Right cardiac atrium (tissue), 5 donors: ENCODE measurements at regions not wholly inside any gene's neighbourhood (a gene's known extent, or its start where the extent isn't known, plus 50 kb on each side); places are given as distances from the start of the nearest gene placed in this dataset.
"Not testable (repeated sequence)": the region's sequence is repeated elsewhere in the genome, so short reads cannot be mapped to it uniquely, and the experiment has no call there.

Experiments
- ATAC-seq, 2 donors: fragments of 200-7000 bp; cut with Tn5 transposase; one replicate each; pipeline versions ENCODE4 v1.8.0 to v1.9.1; 2020; ENCODE audit warnings: moderate library complexity in 2 of 2, mild to moderate bottlenecking in 1 of 2
- DNase-seq, 3 donors: peaks; one replicate each; pipeline ENCODE4 v3.0.0-alpha.2; 2020
- H3K27ac ChIP-seq: one replicate; pipeline ENCODE4 v1.5.1; 2013; ENCODE audit warnings: mild to moderate bottlenecking, low read length, control low read depth, moderate library complexity
- H3K27me3 ChIP-seq: one replicate; pipeline ENCODE4 v1.6.1; 2013; ENCODE audit not compliant: control insufficient read depth, insufficient read depth
- H3K4me1 ChIP-seq: one replicate; pipeline ENCODE4 v1.6.1; 2013; ENCODE audit warnings: low read length; ENCODE audit not compliant: control insufficient read depth, insufficient read depth
- H3K4me3 ChIP-seq: one replicate; pipeline ENCODE4 v1.5.1; 2013; ENCODE audit warnings: low read length, control low read depth
- H3K9me3 ChIP-seq: one replicate; pipeline ENCODE4 v1.6.1; 2013; ENCODE audit warnings: low read length; ENCODE audit not compliant: control insufficient read depth
- WGBS: extraction: QIAGEN DNeasy Blood & Tissue Kit; methylation state at CpG from one replicate; pipeline ENCODE4 v1.1.7; 2013; 5-methylcytosine and 5-hydroxymethylcytosine counted together
- intact Hi-C, 4 donors: fragments of 100-400 bp; cut with DNase I; formaldehyde crosslinking; loops; one replicate each; pipeline versions ENCODE4 v1.11.0 to v1.14.0; 2022 to 2023
- donor health status: healthy with polysubstance abuse.
- donor health status: DM: no; HTN: yes; CAD: no.
- donor health status: DM: no; HTN: no; CAD: no.
- donor health status: DM: no; HTN: yes; CAD: no; lungs with severe emphysema.
- donor health status: DM: yes; HTN: yes; CAD: no.

DNA sequence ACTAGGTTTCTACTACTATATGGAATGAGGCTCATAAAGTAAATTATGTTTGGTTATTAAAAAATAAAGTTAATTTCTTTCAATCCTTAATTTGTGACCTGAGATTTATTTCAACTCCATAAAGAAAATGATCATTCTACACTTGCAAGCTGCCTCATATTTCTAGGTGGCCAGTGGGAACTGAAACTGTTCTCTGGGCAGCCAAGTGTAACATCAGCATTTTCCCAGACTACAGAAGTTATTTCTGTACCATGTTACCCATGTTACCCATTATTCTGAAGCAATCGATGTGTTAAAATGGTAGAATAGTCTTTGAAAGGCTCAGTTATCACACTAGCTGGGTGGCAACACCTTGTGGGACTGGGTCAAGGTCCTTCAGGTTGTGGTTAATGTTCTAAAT, 139.3 kb upstream of the FBXO11 start:
- no peaks in the 10 kb centered on the region for H3K27me3 ChIP-seq
- 79% methylated on average over 1 of the region's 1 CpG for WGBS
- H3K4me3 ChIP-seq, result no peak overlapping the region
- H3K27ac ChIP-seq, result no peak overlapping the region
- no peaks in the 10 kb centered on the region for H3K9me3 ChIP-seq
- H3K4me1 ChIP-seq, result no peaks in the 10 kb centered on the region
- ATAC-seq, result no peak
- intact Hi-C loops, result no loop called here
- DNase-seq, result no peak

DNA sequence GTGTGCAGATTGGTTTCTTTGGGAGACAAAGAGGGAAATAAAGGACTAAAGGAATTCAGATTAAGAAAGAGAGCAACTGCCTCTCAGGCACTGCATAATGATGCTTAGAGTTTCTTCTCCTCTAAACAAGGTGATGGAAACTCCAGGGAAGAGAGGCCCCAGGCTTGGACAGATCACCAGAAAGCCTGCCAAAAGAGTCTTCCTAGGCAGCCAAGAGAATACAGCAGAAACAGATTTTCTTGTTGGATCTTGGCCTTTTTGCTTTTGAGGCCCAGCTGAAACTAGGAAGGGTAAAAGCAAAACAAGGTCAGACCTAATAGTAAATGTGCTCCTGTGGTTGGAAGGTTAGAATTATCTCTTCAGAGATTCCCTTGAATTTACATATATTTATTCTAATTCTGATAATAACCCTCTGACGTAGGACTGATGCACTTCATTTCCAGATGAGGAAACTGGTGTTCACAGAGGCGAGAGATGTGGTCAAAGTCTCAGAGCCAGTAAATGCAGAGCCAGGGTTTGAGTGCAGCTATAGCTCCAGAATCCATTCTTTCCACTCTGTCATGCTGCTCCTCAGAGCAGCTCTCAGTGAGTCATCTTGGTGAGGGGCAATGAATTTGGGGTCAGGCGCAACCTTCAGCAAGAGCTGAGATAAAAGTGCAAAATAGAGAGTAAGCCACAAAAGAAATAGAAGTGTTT, 142.3 kb upstream of the FBXO11 start:
- Histone ChIP-seq H3K27ac (no peak overlapping the region), H3K4me3 (no peak overlapping the region), H3K4me1 (no peaks in the 10 kb centered on the region), H3K9me3 (no peaks in the 10 kb centered on the region), H3K27me3 (no peaks in the 10 kb centered on the region)
- no peak for DNase-seq
- intact Hi-C loops, result no loop called here
- no peak for ATAC-seq
- 72% methylated on average over 3 of the region's 3 CpGs for WGBS

DNA sequence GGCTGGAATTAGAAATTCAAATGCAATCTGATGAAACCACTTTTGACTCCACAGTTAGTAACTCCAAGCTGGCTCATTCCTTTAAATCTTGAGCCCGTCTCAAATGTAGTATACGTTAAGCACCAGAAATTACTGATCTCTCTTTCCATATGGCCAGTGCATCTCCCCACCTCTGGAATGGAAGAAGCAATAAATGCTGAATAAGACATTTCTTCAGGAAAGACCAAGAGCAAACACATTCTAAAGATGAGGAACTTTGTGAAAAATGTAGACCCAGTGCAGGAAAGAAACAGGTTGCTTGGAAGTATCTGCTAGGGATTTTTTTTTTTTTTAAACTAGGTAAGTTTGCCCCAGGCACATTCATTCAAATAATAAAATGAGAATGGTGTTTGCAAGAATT, 143.1 kb upstream of the FBXO11 start:
- no peak for ATAC-seq
- intact Hi-C loops, result no loop called here
- Histone ChIP-seq H3K27me3 (no peaks in the 10 kb centered on the region), H3K27ac (no peak overlapping the region), H3K9me3 (no peaks in the 10 kb centered on the region), H3K4me3 (no peak overlapping the region), H3K4me1 (no peaks in the 10 kb centered on the region)
- DNase-seq, result no peak
- 82% methylated on average over 2 of the region's 2 CpGs for WGBS

DNA sequence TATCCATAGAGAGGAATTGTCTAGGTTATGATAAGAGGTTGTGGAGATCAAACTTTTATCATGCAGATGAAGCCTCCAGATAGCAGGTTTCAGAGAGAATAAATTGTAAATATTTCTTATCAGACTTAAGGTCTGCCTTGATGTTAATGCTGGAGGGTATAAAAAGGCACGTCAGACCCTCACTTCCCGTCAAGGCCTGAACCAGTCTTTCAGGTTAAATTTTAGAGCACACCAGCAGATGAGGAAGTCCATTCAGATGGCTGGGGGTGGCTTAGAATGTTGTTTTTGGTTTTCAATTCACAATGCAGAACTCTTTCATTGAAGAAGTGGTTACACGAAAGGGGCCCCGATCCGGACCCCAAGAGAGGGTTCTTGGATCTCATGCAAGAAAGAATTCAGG, 144.4 kb upstream of the FBXO11 start:
- ATAC-seq (no peak), DNase-seq (no peak)
- no peak overlapping the region for H3K27ac ChIP-seq
- no peak overlapping the region for H3K4me3 ChIP-seq
- H3K9me3 ChIP-seq, result no peaks in the 10 kb centered on the region
- intact Hi-C loops, result no loop called here
- no peaks in the 10 kb centered on the region for H3K27me3 ChIP-seq
- no peaks in the 10 kb centered on the region for H3K4me1 ChIP-seq
- 76% methylated on average over 5 of the region's 5 CpGs for WGBS

DNA sequence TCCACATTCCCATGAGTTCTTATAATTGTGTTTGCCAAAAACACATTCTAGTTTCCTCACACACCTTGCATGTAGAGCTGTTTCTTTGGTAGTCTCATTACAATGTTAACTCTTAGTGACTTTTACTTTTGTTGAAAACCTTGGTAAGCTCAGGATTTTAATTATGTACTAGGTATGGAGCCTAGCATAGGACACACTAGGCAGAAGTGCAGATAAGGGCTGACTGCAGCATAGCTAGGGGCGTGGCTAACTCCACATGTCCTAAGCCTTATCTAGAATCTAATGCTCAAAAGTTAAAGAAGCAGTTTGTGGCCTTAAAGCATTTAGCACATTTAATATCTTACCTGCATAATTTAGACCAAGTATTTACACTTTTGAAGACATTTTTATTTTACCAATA, 153.7 kb upstream of the FBXO11 start:
- WGBS, result 66% methylated on average over 1 of the region's 1 CpG
- ATAC-seq (no peak), DNase-seq (no peak)
- H3K27ac ChIP-seq, result no peak overlapping the region
- no peak overlapping the region for H3K4me3 ChIP-seq
- H3K27me3 ChIP-seq, result no peaks in the 10 kb centered on the region
- intact Hi-C loops, result no loop called here
- H3K4me1 ChIP-seq, result no peaks in the 10 kb centered on the region
- no peaks in the 10 kb centered on the region for H3K9me3 ChIP-seq

DNA sequence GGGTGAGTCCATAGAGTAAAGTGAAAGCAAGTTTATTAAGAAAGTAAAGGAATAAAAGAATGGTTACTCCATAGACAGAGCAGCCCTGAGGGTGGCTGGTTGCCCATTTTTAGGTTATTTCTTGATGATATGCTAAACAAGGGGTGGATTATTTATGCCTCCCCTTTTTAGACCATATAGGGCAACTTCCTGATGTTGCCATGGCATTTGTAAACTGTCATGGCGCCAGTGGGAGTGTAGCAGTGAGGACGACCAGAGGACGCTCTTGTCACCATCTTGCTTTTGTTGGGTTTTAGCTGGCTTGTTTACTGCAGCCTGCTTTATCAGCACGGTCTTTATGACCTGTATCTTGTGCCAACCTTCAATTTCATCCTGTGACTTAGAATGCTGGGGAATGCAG, 155.4 kb upstream of the FBXO11 start:
- DNase-seq, H3K4me3 ChIP-seq, H3K27me3 ChIP-seq, H3K4me1 ChIP-seq, ATAC-seq, intact Hi-C loops, H3K27ac ChIP-seq, H3K9me3 ChIP-seq: not testable (repeated sequence)
- 83% methylated on average over 4 of the region's 4 CpGs for WGBS

DNA sequence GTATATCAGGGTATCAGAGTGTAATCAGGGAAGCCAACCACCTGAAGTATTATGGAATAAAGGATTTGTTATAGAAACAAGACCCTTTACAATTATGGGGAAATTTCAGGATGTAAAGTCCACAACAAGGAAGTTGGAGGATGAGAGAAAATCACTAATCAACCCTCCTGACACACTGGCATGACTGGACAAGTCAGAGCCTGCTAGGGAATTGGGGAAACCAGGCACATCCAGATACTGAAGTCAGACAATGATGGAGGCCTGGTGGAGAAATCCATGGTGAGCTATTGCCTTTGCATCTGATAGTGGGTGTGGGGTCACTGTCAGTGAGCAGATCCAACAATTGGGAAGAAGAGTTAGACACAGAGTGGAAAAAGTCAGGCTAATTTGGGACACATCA, 158.8 kb upstream of the FBXO11 start:
- ATAC-seq, result no peak
- H3K4me1 ChIP-seq, result no peaks in the 10 kb centered on the region

DNA sequence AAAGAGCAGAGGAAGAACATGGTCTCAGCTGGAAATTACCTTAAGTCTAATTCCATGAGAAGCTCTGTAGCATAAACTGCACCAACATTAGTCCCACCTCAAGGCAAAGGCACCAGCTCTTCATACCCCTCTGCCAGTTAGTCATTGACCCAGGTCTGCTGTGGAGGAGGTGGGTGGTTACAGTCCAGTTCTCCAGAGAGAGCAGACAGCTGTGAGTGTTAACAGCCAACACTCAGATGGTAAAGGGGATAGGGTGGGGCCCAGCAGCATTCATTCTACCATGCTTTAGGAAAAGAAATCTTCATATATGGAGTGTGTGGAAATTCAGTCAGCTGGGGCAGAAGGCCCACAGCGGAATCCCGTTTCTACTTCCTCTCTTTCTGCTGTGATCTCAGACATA, 159.7 kb upstream of the FBXO11 start:
- H3K27me3 ChIP-seq, result no peaks in the 10 kb centered on the region
- H3K4me3 ChIP-seq, result no peak overlapping the region
- intact Hi-C loops, result no loop called here
- H3K9me3 ChIP-seq, result no peaks in the 10 kb centered on the region
- no peak for DNase-seq
- no peak overlapping the region for H3K27ac ChIP-seq
- H3K4me1 ChIP-seq, result no peaks in the 10 kb centered on the region
- ATAC-seq, result no peak
- 69% methylated on average over 2 of the region's 2 CpGs for WGBS

More for the DNA sequence above, 158.8 kb upstream of the FBXO11 start:
- intact Hi-C loops, result no loop called here
- Histone ChIP-seq H3K27ac (no peak overlapping the region), H3K4me3 (no peak overlapping the region), H3K9me3 (no peaks in the 10 kb centered on the region), H3K27me3 (no peaks in the 10 kb centered on the region)
- DNase-seq, result no peak

DNA sequence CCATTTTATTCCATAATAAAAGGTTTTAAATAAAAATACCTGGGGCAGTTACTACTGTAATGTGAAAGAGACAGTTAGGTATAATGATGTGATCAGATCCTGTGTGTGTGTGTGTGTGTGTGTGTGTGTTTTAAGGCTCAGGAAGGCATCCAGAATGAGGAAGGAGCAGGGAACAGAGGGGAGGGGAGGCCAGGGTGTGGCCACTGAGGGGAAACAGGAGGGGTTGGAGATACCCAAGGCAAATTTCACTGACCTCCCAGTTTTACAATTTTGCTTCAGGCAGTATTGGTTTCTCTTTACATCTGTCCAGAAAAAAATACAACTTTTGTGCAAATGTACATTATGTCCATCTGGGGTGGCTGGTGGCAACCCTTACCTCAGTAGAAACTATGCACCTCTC, 163.5 kb upstream of the FBXO11 start:
- no peaks in the 10 kb centered on the region for H3K4me1 ChIP-seq
- intact Hi-C loops, result no loop called here
- no peak overlapping the region for H3K27ac ChIP-seq
- DNase-seq (no peak), ATAC-seq (no peak)
- no peaks in the 10 kb centered on the region for H3K27me3 ChIP-seq
- no peak overlapping the region for H3K4me3 ChIP-seq
- no peaks in the 10 kb centered on the region for H3K9me3 ChIP-seq

DNA sequence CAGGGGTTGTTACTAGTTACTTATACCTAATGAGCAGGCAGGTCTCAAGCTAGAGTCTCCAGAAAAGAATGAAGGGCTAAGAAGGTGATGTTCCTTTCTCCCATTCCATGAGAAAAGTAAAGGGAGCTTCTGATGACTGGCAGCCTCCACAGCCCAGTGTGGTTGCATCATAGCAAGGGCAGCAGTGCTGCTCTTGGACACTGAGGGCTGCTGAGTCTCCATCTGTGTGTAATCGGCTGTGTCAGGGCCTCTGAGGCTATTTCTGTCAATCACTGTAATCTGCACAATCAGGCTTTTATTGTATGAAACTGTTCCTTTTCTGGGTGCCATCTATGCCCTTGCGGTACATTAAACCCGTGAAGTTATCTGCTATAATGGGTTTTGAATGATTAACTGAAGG, 164.1 kb upstream of the FBXO11 start:
- Histone ChIP-seq H3K9me3 (no peaks in the 10 kb centered on the region), H3K4me1 (no peaks in the 10 kb centered on the region), H3K4me3 (no peak overlapping the region), H3K27ac (no peak overlapping the region), H3K27me3 (no peaks in the 10 kb centered on the region)
- no peak for ATAC-seq
- 71% methylated on average over 3 of the region's 3 CpGs for WGBS
- intact Hi-C loops, result no loop called here
- DNase-seq, result no peak

DNA sequence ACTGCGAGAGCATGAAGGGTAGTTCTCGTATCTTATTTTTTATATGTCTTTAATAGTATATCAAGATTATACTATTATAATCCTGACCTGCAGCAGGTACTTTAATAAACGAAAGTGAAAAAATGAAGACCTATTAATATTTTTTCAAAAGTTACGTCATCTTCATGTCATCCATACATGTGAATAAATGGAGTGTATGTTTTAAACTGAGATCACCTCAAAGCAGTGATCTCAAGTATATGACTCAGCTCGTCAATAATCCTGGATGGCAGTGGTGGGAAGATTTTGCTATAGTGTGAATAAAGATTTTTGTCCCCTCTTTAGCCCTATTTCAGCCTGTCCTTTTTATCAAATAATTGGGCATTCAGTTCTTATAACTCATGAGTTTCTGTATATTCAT, 166.3 kb upstream of the FBXO11 start:
- ATAC-seq, result no peak
- intact Hi-C loops, result no loop called here
- H3K9me3 ChIP-seq, result no peaks in the 10 kb centered on the region

DNA sequence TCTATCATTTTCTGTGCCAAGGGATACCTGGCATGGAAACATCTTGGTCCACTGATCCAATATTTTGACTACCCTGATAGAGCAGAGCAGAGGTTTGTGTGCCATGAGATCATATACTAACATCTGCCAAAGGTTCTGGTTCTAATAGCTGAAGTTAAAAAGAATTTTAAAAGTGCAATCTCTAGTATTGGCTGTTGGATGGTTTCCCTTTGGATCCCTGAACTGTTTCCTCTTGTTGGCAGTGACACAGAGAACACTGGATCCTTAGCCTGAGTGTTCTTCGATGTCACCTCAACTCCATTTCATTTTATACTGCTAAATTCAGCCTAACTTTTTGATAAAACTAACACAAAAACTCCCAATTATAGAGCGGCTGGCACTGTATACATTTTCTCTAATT, 169.3 kb upstream of the FBXO11 start:
- H3K27ac ChIP-seq, result no peak overlapping the region
- WGBS, result 66% methylated on average over 2 of the region's 2 CpGs
- ATAC-seq (no peak), DNase-seq (no peak)
- intact Hi-C loops, result no loop called here
- H3K4me3 ChIP-seq, result no peak overlapping the region
- H3K4me1 ChIP-seq, result no peaks in the 10 kb centered on the region
- no peaks in the 10 kb centered on the region for H3K27me3 ChIP-seq
- H3K9me3 ChIP-seq, result no peaks in the 10 kb centered on the region

More for the DNA sequence above, 166.3 kb upstream of the FBXO11 start:
- DNase-seq, result no peak
- WGBS, result 86% methylated on average over 5 of the region's 5 CpGs
- no peaks in the 10 kb centered on the region for H3K27me3 ChIP-seq
- no peak overlapping the region for H3K27ac ChIP-seq
- no peaks in the 10 kb centered on the region for H3K4me1 ChIP-seq
- H3K4me3 ChIP-seq, result no peak overlapping the region
